Upper lobe of left lung (tissue), 4 donors: ENCODE measurements at regions not wholly inside any gene's neighbourhood (a gene's known extent, or its start where the extent isn't known, plus 50 kb on each side); places are given as distances from the start of the nearest gene placed in this dataset.

Source experiments
- CTCF ChIP-seq, 6 experiments: fragments of 450-650 bp in 4 of 6; fragments of 200-600 bp in 2 of 6; sonication (generic) in 2 of 6; IDR thresholded peaks; one replicate each; pipeline ENCODE4 v1.5.1; 2016 to 2019; ENCODE audit warnings: antibody characterized with exemption in 6 of 6
- EP300 ChIP-seq, 4 donors: sonication (generic); formaldehyde crosslinking; IDR thresholded peaks; one replicate each; pipeline ENCODE4 v1.5.1; 2017; ENCODE audit warnings: antibody characterized with exemption in 4 of 4, control low read depth in 2 of 4
- POLR2A ChIP-seq, 4 donors: fragments of 450-650 bp; IDR thresholded peaks; one replicate each; pipeline ENCODE4 v1.5.1; 2016 to 2017; ENCODE audit warnings: antibody characterized with exemption in 4 of 4, mild to moderate bottlenecking in 2 of 4

GRCh38 chr20:56964901-56965300, 301.5 kb downstream of the BMP7 start:
- no peak for TF ChIP-seq EP300 (IDR thresholded peaks at IDR 0.05)
- no peak for TF ChIP-seq CTCF (IDR thresholded peaks at IDR 0.05)
- no peak for TF ChIP-seq POLR2A (IDR thresholded peaks at IDR 0.05)
